Chondrocyte (in vitro differentiated cells): ENCODE measurements at regions not wholly inside any gene's neighbourhood (a gene's known extent, or its start where the extent isn't known, plus 50 kb on each side); places are given as distances from the start of the nearest gene placed in this dataset.

ENCODE experiments used
- DNase-seq: peaks from one replicate; pipeline ENCODE4 v3.0.0; 2021; ENCODE audit warnings: mixed read lengths, low spot score
- H3K27ac Mint-ChIP-seq: one replicate; pipeline ENCODE4 v1.8.0; 2021; ENCODE audit warnings: mild to moderate bottlenecking, moderate library complexity, mixed read lengths; ENCODE audit not compliant: unreplicated experiment
- H3K27me3 Mint-ChIP-seq: 2 replicates; pipeline ENCODE4 v1.8.0; 2021; ENCODE audit warnings: low read depth, mixed read lengths
- H3K36me3 Mint-ChIP-seq: 2 replicates; pipeline ENCODE4 v1.8.0; 2021; ENCODE audit warnings: low read depth, mixed read lengths
- H3K4me1 Mint-ChIP-seq: 2 replicates; pipeline ENCODE4 v1.8.0; 2021; ENCODE audit warnings: low read depth, mild to moderate bottlenecking, mixed read lengths
- H3K4me3 Mint-ChIP-seq: one replicate; pipeline ENCODE4 v1.8.0; 2021; ENCODE audit warnings: mild to moderate bottlenecking, moderate library complexity, mixed read lengths; ENCODE audit not compliant: unreplicated experiment
- H3K9me3 Mint-ChIP-seq: 2 replicates; pipeline ENCODE4 v1.8.0; 2021; ENCODE audit warnings: low read depth, mixed read lengths
- TF ChIP-seq, protein P1 (sequence below): fragments of 200-600 bp; sonication (generic); IDR thresholded peaks from 2 replicates; pipeline ENCODE4 v1.5.0; 2021; ENCODE audit warnings: antibody characterized with exemption, mild to moderate bottlenecking, moderate library complexity

DNA sequence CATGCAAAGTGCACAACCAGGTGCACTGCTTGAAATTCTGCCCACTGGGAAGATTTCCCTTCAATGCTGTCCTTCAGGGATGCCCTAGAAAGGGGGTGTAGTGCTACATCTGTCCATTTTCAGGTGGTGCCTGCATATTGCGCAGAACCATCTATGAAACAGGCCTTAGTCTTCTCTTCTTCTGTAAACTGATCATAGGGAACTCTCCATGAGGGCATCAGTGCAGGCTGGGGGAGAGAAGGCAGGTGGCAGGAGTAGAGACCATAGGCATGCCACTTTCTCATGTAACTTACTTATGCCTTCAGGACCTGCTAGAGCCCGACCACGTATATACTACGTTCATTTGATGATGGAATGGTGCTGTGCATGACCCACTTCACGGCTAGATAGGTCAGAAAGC lies 912.1 kb downstream of the SLC4A3 start:
- H3K4me1 Mint-ChIP-seq = no peaks in the 10 kb centered on the region
- no peak overlapping the region for H3K4me3 Mint-ChIP-seq
- no peaks in the 10 kb centered on the region for H3K36me3 Mint-ChIP-seq
- TF ChIP-seq, protein P1, sequence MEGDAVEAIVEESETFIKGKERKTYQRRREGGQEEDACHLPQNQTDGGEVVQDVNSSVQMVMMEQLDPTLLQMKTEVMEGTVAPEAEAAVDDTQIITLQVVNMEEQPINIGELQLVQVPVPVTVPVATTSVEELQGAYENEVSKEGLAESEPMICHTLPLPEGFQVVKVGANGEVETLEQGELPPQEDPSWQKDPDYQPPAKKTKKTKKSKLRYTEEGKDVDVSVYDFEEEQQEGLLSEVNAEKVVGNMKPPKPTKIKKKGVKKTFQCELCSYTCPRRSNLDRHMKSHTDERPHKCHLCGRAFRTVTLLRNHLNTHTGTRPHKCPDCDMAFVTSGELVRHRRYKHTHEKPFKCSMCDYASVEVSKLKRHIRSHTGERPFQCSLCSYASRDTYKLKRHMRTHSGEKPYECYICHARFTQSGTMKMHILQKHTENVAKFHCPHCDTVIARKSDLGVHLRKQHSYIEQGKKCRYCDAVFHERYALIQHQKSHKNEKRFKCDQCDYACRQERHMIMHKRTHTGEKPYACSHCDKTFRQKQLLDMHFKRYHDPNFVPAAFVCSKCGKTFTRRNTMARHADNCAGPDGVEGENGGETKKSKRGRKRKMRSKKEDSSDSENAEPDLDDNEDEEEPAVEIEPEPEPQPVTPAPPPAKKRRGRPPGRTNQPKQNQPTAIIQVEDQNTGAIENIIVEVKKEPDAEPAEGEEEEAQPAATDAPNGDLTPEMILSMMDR = no peak
- no peak for DNase-seq
- H3K9me3 Mint-ChIP-seq = peaks cover 16% of the 10 kb centered on the region
- H3K27me3 Mint-ChIP-seq = no peaks in the 10 kb centered on the region
- H3K27ac Mint-ChIP-seq = no peak overlapping the region

DNA sequence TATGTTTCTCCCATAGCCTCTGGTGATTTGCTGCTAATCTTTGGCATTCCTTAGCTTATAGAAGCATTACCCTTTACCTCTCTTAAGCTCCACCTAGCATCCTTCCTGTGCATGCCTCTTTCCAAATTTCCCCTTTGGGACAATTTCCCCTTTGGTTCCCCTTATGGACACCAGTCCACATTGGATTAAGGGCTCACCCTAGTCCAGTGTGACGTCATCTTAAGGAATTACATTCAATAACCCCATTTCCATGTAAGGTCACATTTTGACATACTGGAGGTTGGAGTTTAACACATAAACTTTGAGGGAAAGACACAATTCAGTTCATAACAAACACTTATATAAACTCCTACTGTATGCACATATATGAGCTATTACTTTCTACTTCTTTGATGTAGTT lies 916.6 kb downstream of the SLC4A3 start:
- peaks cover 11% of the 10 kb centered on the region for H3K9me3 Mint-ChIP-seq
- H3K4me3 Mint-ChIP-seq = no peak overlapping the region
- H3K4me1 Mint-ChIP-seq = no peaks in the 10 kb centered on the region
- H3K27me3 Mint-ChIP-seq = no peaks in the 10 kb centered on the region
- no peak for DNase-seq
- no peak overlapping the region for H3K27ac Mint-ChIP-seq
- TF ChIP-seq, protein P1 = no peak
- H3K36me3 Mint-ChIP-seq = no peaks in the 10 kb centered on the region

DNA sequence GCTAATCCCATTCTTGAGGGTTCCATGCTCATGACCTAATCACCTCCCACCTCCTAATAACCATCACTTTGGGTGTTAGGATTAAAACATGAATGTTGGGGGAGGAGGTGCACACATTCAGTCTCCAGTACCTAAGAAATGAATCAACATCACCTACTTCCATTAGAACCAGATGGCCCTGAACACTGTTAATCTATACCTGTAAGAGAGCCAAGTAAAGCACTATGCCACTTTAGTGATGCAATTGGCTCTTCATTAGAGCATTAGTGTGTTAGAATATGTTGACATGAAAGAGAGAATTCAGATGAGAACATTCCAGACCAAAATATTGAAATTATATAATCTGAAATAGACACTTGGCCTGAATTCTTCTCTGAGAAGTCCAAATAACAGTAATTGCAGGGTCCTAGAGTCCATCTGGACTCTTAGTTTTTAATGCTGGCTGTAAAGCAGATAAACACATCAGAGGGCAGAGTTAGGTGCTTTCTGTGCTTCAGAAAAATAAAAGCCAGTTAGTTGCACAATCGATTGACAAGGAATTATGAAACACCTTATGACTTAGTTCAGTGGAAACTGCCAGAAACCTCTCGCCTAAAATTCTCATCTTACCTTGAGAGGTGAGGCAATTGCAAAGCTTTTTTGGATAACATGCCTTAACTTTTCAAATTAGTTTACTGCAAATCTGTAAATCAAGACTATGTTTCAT lies 923.7 kb downstream of the SLC4A3 start:
- DNase-seq = no peak
- TF ChIP-seq, protein P1 = no peak
- no peak overlapping the region for H3K27ac Mint-ChIP-seq
- H3K36me3 Mint-ChIP-seq = no peaks in the 10 kb centered on the region
- no peaks in the 10 kb centered on the region for H3K9me3 Mint-ChIP-seq
- H3K4me3 Mint-ChIP-seq = no peak overlapping the region
- no peaks in the 10 kb centered on the region for H3K27me3 Mint-ChIP-seq
- H3K4me1 Mint-ChIP-seq = peaks cover 15% of the 10 kb centered on the region

DNA sequence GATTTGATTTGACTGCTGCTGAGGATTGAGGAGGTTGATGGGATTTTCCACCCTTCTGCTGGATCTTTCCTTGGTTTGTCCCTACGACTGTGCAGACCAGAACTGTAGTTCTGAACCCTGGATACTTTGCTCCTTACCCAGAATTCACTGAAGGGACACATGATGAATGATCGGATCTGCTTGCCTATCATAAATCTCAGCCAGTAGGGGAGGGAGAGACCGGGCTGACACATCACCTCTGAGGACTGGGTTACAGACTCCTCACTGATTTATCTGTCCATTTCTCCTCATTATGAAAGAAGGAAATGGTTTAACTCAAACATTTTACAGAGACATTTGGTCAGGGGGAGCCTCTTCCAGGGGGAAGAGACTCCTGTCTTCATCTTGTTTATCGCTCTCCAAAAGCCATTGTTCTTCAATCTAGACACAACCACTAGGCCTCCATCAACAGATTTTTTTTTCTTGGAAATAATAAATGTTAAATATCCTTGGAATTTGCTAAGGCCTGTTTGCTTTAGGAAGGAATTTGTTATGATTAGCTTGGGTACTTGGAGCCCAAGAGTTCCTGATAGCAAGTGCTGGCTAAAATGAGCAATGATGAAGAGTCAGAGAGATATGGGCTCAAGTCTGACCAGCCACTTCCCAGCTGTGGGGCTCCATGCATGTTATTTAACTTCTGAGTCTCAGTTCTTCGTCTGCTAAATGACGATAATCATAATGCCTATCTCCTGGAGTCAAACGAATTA lies 925.5 kb downstream of the SLC4A3 start:
- TF ChIP-seq, protein P1 = no peak
- no peak overlapping the region for H3K4me3 Mint-ChIP-seq
- H3K27me3 Mint-ChIP-seq = no peaks in the 10 kb centered on the region
- H3K36me3 Mint-ChIP-seq = no peaks in the 10 kb centered on the region
- DNase-seq = no peak
- peak overlapping the region; percentile 28 for H3K27ac Mint-ChIP-seq
- H3K4me1 Mint-ChIP-seq = peaks cover 24% of the 10 kb centered on the region
- no peaks in the 10 kb centered on the region for H3K9me3 Mint-ChIP-seq

DNA sequence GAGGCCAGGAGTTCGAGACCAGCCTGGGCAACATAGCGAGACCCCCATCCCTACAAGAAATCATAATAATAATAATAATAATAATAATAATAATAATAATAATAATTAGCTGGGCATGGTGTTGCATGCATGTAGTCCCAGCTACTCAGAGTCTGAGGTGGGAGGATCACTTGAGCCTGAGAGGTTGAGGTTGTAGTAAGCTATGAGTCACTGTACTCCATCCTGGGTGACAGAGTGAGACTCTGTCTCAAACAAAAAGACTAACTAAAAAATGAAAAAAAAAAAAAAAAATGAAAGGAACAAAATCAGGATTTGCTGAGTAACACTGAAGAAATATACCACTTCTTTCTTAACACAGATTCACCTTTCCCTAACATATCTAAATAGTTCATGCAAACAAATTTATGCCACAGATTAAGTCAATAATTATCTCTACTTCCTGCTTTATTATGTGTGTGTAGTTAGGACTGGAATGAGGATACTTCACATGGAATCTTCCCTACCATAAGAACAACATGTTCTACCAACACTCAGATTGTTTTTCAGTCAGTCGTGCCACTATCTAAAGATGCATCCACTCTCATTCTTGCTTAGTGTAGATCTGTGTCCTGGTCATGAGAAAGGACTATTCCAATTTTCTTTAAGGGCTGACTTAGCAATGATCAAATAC lies 928.7 kb downstream of the SLC4A3 start:
- Mint-ChIP-seq H3K27ac (no peak overlapping the region), H3K9me3 (peaks cover 4% of the 10 kb centered on the region), H3K4me1 (peaks cover 24% of the 10 kb centered on the region), H3K4me3 (no peak overlapping the region), H3K36me3 (no peaks in the 10 kb centered on the region), H3K27me3 (no peaks in the 10 kb centered on the region)
- no peak for DNase-seq
- TF ChIP-seq, protein P1 = no peak
